ENCODE measurements at regions not wholly inside any gene's neighbourhood (a gene's known extent, or its start where the extent isn't known, plus 50 kb on each side); places are given as distances from the start of the nearest gene placed in this dataset.

DNA sequence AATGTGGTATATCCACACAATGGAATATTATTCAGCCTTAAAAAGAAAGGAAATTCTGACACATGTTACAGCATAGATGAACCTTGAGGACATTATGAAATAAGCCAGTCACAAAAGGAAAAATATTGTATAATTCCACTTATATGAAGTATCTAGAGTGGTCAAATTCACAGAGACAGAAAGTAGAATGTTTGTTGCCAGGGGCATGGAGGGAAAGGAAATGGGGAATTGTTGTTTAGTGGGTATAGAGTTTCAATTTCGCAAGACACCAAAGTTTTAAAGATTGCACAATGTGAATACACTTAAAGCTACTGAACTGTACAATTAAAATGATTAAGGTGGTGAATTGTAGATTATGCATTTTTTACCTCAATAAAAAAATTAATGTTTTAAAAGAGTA lies 92.9 kb downstream of the TXNL1 start:
- Histone ChIP-seq H3K27me3 (ENCODE audit: control insufficient read depth, insufficient read depth, low read length) (peaks cover 2% of the 10 kb centered on the region), H3K36me3 (ENCODE audit: control insufficient read depth, insufficient read depth, low read length) (no peaks in the 10 kb centered on the region), H3K4me3 (ENCODE audit: low read depth, low read length) (no peak overlapping the region)
- no peak for FAIRE-seq
- TF ChIP-seq, protein P1, sequence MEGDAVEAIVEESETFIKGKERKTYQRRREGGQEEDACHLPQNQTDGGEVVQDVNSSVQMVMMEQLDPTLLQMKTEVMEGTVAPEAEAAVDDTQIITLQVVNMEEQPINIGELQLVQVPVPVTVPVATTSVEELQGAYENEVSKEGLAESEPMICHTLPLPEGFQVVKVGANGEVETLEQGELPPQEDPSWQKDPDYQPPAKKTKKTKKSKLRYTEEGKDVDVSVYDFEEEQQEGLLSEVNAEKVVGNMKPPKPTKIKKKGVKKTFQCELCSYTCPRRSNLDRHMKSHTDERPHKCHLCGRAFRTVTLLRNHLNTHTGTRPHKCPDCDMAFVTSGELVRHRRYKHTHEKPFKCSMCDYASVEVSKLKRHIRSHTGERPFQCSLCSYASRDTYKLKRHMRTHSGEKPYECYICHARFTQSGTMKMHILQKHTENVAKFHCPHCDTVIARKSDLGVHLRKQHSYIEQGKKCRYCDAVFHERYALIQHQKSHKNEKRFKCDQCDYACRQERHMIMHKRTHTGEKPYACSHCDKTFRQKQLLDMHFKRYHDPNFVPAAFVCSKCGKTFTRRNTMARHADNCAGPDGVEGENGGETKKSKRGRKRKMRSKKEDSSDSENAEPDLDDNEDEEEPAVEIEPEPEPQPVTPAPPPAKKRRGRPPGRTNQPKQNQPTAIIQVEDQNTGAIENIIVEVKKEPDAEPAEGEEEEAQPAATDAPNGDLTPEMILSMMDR (IDR thresholded peaks at IDR 0.05; ENCODE audit: insufficient read depth, low read length, severe bottlenecking), result no peak
- peak; percentile 43 for DNase-seq (ENCODE audit: low read depth)

DNA sequence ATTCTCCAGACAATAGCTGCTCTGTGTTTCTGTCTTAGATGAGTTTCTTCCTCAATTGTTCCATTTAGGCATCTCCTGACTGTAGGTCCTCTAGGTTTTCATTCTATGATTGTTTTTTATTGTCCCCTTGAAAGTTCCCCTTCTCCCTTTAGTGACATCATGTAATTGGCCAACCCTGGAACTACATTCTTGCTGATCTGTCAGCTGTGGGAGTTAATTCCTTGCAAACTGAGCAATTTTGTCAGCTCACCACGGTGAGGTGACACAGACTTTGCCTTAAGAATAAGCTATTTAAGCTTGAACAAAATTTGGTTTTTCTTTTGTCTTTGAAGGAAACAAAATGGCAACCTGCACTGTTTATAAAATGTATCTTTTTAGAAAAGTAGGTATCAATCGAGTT lies 95.9 kb downstream of the TXNL1 start:
- Histone ChIP-seq H3K4me3 (ENCODE audit: low read depth, low read length) (no peak overlapping the region), H3K27me3 (ENCODE audit: control insufficient read depth, insufficient read depth, low read length) (peaks cover 2% of the 10 kb centered on the region), H3K36me3 (ENCODE audit: control insufficient read depth, insufficient read depth, low read length) (no peaks in the 10 kb centered on the region)
- FAIRE-seq, result no peak
- TF ChIP-seq, protein P1 (IDR thresholded peaks at IDR 0.05; ENCODE audit: insufficient read depth, low read length, severe bottlenecking), result no peak
- DNase-seq (ENCODE audit: low read depth), result no peak

DNA sequence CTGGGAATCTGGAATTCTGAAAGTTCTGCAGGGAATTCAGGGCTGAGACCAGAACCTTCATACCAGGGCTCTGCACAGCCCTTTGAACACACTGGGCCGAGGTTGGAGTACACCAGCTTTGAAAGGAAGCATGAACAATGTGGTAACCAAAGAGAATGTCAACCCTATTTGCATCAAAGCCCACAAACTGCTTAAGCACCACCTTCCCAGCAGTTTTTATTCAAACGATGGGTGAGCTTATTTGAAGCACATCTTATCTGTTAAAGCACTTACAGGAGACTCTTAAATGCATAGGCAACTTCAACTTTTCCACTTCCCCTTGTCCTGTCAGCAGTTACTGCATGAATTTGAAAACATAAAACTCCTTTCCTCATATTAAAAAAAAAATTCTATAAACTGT lies 96.6 kb downstream of the TXNL1 start:
- TF ChIP-seq, protein P1 (IDR thresholded peaks at IDR 0.05; ENCODE audit: insufficient read depth, low read length, severe bottlenecking), result no peak
- H3K36me3 ChIP-seq (ENCODE audit: control insufficient read depth, insufficient read depth, low read length), result no peaks in the 10 kb centered on the region
- DNase-seq (ENCODE audit: low read depth) (no peak), FAIRE-seq (no peak)
- H3K4me3 ChIP-seq (ENCODE audit: low read depth, low read length), result no peak overlapping the region
- H3K27me3 ChIP-seq (ENCODE audit: control insufficient read depth, insufficient read depth, low read length), result peaks cover 2% of the 10 kb centered on the region

DNA sequence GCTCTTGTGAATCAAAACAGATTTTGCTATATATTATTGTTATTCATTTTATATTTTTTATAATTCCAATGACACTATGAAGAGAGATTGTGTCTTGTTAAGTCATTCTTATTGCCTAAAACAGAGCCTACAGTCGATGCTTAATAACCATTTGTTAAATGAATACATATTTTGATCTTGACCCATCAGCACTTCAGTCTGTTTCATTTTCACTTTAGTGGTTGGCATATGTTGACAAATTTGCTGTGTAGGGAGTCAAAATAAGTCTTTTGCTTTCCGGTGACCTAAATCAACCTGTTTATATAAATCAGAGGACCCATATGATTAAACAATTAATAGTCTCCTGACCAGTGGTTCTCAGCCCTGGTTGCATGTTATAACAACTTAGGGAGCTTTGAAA lies 97.1 kb downstream of the TXNL1 start:
- Histone ChIP-seq H3K36me3 (ENCODE audit: control insufficient read depth, insufficient read depth, low read length) (no peaks in the 10 kb centered on the region), H3K27me3 (ENCODE audit: control insufficient read depth, insufficient read depth, low read length) (peaks cover 2% of the 10 kb centered on the region), H3K4me3 (ENCODE audit: low read depth, low read length) (no peak overlapping the region)
- TF ChIP-seq, protein P1 (IDR thresholded peaks at IDR 0.05; ENCODE audit: insufficient read depth, low read length, severe bottlenecking), result no peak
- no peak for FAIRE-seq
- no peak for DNase-seq (ENCODE audit: low read depth)

DNA sequence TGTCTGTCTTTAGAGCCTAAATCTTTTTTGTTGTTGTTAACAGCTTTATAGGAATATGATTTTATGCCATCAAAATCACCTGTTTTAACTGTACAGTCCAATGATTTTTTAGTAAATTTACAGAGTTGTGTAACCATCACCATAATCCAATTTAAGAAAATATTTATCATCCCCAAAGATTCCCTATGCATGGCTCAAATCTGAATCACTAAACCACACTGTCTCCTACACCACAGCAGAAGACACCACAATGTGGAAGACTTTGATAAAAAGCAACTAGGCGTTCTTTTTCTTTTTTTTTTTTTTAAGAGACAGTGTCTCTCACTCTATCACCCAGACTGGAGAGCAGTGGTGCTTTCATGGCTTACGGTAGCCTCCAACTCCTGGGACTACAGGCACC lies 99.6 kb downstream of the TXNL1 start:
- DNase-seq (ENCODE audit: low read depth) (no peak), FAIRE-seq (no peak)
- Histone ChIP-seq H3K4me3 (ENCODE audit: low read depth, low read length) (no peak overlapping the region), H3K36me3 (ENCODE audit: control insufficient read depth, insufficient read depth, low read length) (no peaks in the 10 kb centered on the region), H3K27me3 (ENCODE audit: control insufficient read depth, insufficient read depth, low read length) (peaks cover 2% of the 10 kb centered on the region)
- TF ChIP-seq, protein P1 (IDR thresholded peaks at IDR 0.05; ENCODE audit: insufficient read depth, low read length, severe bottlenecking), result no peak

DNA sequence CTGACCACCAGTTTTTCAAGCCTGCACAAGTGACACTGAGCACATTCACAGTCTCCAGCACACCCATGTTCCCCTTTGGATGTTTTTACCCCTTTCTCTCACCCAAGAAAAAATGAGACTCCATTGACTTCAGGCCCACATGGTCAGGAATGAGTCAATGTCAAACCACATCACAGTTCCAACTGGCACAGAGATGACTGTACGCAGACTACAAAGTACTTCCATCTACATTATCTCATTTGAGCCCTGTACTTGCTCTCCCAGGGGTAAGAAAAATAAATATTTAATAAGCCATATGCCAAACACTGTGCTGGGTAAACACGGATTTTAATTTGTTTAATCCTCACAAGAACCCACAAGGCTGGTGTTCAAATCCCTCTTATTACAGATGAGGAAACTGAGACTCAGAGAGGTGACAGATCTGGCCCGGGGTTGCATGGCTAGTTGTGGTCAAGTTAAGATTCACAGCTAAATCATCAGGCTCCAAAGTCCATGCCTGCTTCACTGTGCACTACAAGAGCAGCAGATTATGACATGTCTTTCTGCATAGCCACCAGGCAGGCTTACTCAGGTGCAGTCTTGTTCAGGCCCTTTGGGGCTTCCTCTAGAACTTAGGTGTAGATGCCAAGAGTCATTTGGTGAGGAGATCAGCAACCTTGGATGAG lies 106.1 kb downstream of the TXNL1 start:
- TF ChIP-seq, protein P1 (IDR thresholded peaks at IDR 0.05; ENCODE audit: insufficient read depth, low read length, severe bottlenecking), result no peak
- Histone ChIP-seq H3K36me3 (ENCODE audit: control insufficient read depth, insufficient read depth, low read length) (no peaks in the 10 kb centered on the region), H3K27me3 (ENCODE audit: control insufficient read depth, insufficient read depth, low read length) (no peaks in the 10 kb centered on the region), H3K4me3 (ENCODE audit: low read depth, low read length) (no peak overlapping the region)
- DNase-seq (ENCODE audit: low read depth) (peak; percentile 35), FAIRE-seq (no peak)

Data from bronchial epithelial cell (primary cell).